ENCODE measurements at regions not wholly inside any gene's neighbourhood (a gene's known extent, or its start where the extent isn't known, plus 50 kb on each side); places are given as distances from the start of the nearest gene placed in this dataset.

GRCh38 chr16:66155933-66156332, 210.6 kb upstream of the CDH5 start:
- TF ChIP-seq CTCF (IDR thresholded peaks at IDR 0.05) (no peak), POLR2A (IDR thresholded peaks at IDR 0.05) (no peak)
